SH-SY5Y (cell line): ENCODE measurements at regions not wholly inside any gene's neighbourhood (a gene's known extent, or its start where the extent isn't known, plus 50 kb on each side); places are given as distances from the start of the nearest gene placed in this dataset.

Experiments
- GATA2 ChIP-seq: IDR thresholded peaks from 2 replicates; pipeline ENCODE4 v1.6.1; 2011; ENCODE audit warnings: mild to moderate bottlenecking, low read depth, low read length
- GATA3 ChIP-seq: IDR thresholded peaks from 2 replicates; pipeline ENCODE4 v1.6.1; 2011; ENCODE audit warnings: low read depth, mild to moderate bottlenecking, low read length, moderate library complexity

DNA sequence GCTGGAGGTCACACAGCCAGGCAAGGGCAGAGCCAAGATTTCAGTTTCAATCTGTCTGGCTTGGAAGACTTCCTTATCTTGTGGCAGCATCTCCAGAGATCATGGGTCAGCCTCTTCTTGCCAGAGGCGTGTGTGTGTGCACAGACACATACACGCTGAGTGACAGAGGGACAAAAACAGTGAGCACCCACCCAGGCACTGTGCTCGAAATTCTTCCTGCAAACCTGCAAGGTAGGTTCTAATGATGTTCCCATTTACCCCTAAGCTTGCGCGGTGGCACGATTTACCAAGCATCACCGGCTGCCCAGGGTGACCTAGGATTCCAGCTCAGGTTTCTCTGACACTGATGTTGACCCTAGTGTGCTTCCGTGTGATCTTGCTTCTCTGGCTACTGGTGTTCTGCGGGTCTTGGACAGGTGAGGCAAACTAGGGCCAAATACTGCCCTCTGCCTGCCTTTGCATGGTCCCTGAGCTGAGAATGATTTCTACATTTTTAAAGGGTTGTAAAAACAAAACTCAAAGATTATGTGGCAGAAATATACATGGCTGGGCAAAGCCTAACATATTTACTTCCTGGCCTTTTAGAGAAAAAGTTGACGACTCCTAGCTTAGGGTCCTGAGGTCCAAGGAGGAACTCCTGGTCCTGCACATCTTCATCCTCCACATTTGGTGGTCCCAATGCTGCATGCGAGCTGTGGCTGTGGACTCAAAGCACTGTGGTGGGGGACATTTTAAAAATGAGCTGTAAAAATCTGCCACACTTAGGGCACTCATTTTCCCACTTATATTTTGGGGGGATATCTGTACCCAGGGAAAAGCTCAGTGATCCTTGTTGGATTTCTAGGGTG is 268.5 kb downstream of the RPS24 start:
- no peak for TF ChIP-seq GATA3
- peak; percentile 77 for TF ChIP-seq GATA2
